Adrenal gland (tissue), 5 donors: ENCODE measurements at regions not wholly inside any gene's neighbourhood (a gene's known extent, or its start where the extent isn't known, plus 50 kb on each side); places are given as distances from the start of the nearest gene placed in this dataset.

Source experiments
- POLR2A ChIP-seq, 2 donors: fragments of 450-650 bp; IDR thresholded peaks; one replicate each; pipeline ENCODE4 v1.6.1; 2017; ENCODE audit warnings: antibody characterized with exemption in 2 of 2, mild to moderate bottlenecking in 2 of 2, moderate library complexity in 1 of 2
- TF ChIP-seq, protein P1 (sequence below), 6 experiments: fragments of 450-650 bp in 4 of 6; fragments of 200-600 bp in 2 of 6; sonication (generic) in 1 of 6; IDR thresholded peaks; 1 replicate in 5 of 6; 2 replicates in 1 of 6; pipeline versions ENCODE4 v1.5.1 to v1.8.0; 2016 to 2021; ENCODE audit warnings: antibody characterized with exemption in 6 of 6, mild to moderate bottlenecking in 2 of 6, moderate library complexity in 1 of 6
- donor health status: DM: no; HTN: no; CAD: no.

DNA sequence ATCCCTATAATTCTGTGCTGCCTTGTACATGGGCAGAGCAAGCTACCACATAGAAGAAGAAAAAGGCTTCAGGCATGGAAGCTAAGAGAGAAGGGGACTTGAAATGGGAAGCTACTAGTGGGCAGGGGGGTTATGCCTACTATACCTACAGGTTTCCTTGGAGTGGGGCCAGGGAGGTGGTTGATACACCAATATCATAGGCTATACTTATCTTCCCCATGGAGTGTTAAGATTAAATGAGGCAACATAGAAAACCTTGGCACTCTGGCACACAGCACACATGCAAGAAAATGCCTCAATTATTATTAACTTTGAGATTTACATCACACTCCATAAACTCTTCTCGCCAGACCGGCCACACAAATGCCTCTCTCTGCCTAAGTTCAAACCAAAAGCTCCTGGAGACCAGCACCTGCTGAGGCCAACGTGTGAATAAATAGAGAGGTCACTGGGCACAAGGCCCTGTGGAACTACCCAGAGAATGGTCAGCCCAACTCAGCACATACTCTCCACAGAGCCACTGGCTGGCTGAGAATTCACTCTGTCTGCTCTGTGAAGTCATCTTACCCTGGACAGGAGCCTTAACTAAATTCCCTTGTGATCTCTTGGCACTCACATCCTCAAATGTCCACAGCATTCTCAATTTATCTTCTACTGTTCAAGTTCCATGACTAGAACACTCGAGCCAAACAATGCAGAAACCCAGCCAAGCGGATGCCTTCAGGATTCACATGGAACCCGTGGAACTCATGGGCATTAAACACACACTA is 498.7 kb downstream of the BCL11A start:
- TF ChIP-seq, protein P1, sequence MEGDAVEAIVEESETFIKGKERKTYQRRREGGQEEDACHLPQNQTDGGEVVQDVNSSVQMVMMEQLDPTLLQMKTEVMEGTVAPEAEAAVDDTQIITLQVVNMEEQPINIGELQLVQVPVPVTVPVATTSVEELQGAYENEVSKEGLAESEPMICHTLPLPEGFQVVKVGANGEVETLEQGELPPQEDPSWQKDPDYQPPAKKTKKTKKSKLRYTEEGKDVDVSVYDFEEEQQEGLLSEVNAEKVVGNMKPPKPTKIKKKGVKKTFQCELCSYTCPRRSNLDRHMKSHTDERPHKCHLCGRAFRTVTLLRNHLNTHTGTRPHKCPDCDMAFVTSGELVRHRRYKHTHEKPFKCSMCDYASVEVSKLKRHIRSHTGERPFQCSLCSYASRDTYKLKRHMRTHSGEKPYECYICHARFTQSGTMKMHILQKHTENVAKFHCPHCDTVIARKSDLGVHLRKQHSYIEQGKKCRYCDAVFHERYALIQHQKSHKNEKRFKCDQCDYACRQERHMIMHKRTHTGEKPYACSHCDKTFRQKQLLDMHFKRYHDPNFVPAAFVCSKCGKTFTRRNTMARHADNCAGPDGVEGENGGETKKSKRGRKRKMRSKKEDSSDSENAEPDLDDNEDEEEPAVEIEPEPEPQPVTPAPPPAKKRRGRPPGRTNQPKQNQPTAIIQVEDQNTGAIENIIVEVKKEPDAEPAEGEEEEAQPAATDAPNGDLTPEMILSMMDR (IDR thresholded peaks at IDR 0.05): no peak
- TF ChIP-seq POLR2A (IDR thresholded peaks at IDR 0.05): no peak
